ENCODE measurements at regions not wholly inside any gene's neighbourhood (a gene's known extent, or its start where the extent isn't known, plus 50 kb on each side); places are given as distances from the start of the nearest gene placed in this dataset.

DNA sequence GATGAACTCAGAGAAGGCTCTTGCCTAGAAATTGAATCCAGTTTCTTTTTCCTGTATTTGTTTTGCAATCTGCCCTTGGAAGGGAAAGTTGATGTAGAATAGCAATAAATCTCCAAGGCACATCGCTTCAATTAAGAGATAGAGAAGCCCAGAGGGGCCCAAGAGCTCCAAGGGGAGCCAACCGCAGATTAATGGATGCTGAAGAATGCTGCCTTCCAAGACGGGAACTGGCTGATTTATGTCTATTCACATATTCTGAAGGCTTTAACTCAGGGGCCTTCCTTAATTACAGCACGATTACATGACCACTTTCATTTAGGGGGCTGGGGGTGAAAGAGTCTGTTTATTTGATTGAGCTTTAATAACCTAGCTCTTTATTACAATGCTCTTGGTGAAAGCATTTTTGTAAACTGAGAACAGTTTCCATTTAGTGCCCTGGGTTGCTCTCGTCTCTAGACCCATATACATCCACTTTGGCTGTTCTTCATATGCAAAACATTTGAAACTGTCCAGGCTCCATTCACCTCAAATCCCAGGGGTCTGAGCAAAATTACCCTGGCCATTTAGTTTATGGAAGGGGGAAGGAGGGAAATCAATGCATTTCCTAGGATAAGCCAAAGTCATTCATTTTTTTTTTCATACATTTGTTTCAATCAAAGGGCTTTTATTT, 87.4 kb upstream of the CLDN14 start:
- no peak for TF ChIP-seq ZNF274 (IDR thresholded peaks at IDR 0.05; ENCODE audit: low read depth, low read length)
- no peak overlapping the region for H3K4me3 ChIP-seq (ENCODE audit: low read length)

GRCh38 chr21:36569511-36569910, 89.6 kb upstream of the CLDN14 start:
- no peak overlapping the region for H3K4me3 ChIP-seq (ENCODE audit: low read length)
- TF ChIP-seq ZNF274 (IDR thresholded peaks at IDR 0.05; ENCODE audit: low read depth, low read length) = no peak

DNA sequence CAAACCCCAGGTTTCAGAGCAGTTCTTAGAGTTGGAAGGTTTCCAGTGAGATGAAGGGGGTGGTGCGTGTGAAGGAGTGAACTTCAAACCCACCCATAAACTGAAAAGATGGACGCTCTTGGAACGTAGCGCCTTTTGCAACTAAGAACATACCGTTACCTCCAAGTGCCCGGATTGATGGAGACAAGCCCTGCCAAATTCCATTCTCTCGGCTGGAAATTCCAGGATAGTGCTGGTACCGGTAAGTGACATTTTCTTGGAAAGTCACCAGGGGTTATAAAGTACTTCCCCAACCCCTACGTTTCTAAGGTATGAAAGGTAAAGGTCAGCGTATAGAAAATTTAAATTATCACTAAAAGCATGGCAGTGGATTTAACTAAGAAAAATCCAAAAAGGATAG, 91.6 kb upstream of the CLDN14 start:
- TF ChIP-seq ZNF274 (IDR thresholded peaks at IDR 0.05; ENCODE audit: low read depth, low read length) = no peak
- no peak overlapping the region for H3K4me3 ChIP-seq (ENCODE audit: low read length)

- TF ChIP-seq ZNF274 (IDR thresholded peaks at IDR 0.05; ENCODE audit: low read depth, low read length) = no peak
- no peak overlapping the region for H3K4me3 ChIP-seq (ENCODE audit: low read length)
These were observed 92.1 kb upstream of the CLDN14 start for GRCh38 chr21:36572039-36572438.

DNA sequence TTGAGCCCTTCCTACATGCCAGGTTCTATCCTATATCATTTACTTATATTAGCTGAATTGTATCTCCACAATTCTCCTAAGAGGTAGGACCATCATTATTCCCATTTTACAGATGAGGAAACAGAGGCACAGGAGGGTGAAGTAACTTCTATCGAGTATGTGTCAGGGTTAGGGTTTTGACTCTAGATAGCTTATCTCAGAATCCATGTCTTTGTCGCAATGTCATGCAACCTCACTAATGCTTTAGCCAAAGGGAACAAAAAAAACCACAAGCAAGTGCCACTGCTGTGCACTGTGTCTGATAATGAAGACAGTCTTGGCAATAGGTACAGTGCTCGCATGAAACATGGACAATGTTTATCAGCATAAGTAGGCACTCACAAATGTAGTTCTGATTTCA, 95.4 kb upstream of the CLDN14 start:
- H3K4me3 ChIP-seq (ENCODE audit: low read length) = no peak overlapping the region
- TF ChIP-seq ZNF274 (IDR thresholded peaks at IDR 0.05; ENCODE audit: low read depth, low read length) = no peak

- TF ChIP-seq ZNF274 (IDR thresholded peaks at IDR 0.05; ENCODE audit: low read depth, low read length) = no peak
- H3K4me3 ChIP-seq (ENCODE audit: low read length) = no peak overlapping the region
These were observed 96.5 kb upstream of the CLDN14 start for GRCh38 chr21:36576441-36576840.

GRCh38 chr21:36579898-36580297, 100.0 kb upstream of the CLDN14 start:
- no peak overlapping the region for H3K4me3 ChIP-seq (ENCODE audit: low read length)
- TF ChIP-seq ZNF274 (IDR thresholded peaks at IDR 0.05; ENCODE audit: low read depth, low read length) = no peak

DNA sequence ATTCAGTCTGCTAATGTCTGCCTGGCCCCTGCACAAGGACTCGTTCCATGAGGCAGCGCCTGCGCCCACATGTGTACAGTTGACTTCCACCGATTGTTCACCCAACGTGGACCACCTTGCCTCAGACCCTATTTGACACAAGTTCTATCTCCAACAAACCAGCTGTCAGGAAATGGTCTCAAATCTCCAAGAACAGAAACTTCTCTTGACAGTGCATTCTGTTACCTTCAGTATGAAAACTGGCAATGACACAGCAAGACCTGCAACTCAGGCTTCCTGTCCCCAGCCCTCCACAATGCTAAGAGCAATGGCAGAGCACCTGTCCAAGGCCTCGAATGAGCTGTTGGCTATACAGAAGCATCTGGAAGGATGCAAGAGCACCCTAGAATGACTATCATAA, 102.3 kb upstream of the CLDN14 start:
- no peak overlapping the region for H3K4me3 ChIP-seq (ENCODE audit: low read length)
- no peak for TF ChIP-seq ZNF274 (IDR thresholded peaks at IDR 0.05; ENCODE audit: low read depth, low read length)

- no peak for TF ChIP-seq ZNF274 (IDR thresholded peaks at IDR 0.05; ENCODE audit: low read depth, low read length)
- no peak overlapping the region for H3K4me3 ChIP-seq (ENCODE audit: low read length)
These were observed 103.7 kb upstream of the CLDN14 start for GRCh38 chr21:36583591-36583990.

DNA sequence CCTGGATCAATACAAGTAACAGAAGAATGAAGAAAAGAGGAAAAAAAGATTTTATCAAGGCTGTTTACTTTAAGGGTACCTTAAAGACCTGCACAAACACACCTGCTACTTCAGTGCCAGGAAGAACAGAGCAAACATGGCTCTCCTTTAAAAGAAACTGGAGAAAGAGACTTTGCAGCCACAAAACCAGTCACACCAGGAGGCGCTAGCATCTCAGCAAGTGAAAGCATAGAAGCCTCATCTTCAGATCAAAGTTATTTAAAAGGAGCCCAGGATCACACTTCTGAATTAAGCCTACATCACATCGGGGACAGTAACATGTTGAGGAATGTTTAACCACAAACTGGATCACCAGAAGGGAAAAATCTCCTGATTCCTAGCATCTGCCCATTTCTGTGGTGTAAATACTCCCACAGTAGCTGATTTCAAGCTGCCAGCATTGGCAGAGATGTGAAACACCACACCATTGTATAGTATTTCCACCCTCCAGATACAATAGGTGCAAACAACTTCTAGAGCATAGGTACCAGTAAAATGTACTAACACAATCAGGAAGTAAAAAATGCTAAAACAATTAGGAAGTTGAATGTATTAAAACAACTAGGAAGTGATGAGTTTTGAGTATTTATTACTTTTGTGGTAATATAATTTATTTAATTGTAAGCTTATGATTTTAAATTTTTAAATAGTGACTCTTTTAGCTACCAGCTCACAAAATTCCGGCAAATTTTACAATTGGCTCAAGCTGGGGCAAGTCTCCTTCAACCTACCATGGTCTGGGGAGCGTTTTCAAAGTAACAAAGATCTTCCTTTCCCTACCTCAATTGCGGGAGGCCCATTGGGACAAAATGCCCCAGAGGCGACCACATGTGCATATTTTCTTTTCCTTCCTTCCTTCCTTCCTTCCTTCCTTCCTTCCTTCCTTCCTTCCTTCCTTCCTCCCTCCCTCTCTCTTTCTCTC, 105.3 kb upstream of the CLDN14 start:
- H3K4me3 ChIP-seq (ENCODE audit: low read length) = no peak overlapping the region
- TF ChIP-seq ZNF274 (IDR thresholded peaks at IDR 0.05; ENCODE audit: low read depth, low read length) = no peak

DNA sequence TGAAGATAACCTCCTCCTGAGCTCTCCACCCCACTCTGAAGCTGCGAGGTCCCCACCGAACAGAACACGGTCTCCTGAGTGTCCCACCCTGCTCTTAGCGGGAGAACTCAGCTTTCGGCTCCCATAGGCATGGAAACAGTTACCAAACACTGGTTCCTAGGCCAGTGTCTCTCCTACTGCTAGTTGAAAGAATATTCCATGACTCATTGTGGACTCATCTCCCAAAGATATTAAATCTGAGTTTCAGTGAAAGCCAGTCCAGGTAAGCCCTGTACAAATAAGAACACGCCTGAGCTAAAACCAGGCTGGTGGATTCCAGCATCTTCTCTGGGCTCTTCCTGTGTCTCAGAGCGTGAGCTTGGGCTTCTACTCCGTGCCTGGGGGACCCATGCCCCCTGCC, 107.5 kb upstream of the CLDN14 start:
- no peak overlapping the region for H3K4me3 ChIP-seq (ENCODE audit: low read length)
- no peak for TF ChIP-seq ZNF274 (IDR thresholded peaks at IDR 0.05; ENCODE audit: low read depth, low read length)

DNA sequence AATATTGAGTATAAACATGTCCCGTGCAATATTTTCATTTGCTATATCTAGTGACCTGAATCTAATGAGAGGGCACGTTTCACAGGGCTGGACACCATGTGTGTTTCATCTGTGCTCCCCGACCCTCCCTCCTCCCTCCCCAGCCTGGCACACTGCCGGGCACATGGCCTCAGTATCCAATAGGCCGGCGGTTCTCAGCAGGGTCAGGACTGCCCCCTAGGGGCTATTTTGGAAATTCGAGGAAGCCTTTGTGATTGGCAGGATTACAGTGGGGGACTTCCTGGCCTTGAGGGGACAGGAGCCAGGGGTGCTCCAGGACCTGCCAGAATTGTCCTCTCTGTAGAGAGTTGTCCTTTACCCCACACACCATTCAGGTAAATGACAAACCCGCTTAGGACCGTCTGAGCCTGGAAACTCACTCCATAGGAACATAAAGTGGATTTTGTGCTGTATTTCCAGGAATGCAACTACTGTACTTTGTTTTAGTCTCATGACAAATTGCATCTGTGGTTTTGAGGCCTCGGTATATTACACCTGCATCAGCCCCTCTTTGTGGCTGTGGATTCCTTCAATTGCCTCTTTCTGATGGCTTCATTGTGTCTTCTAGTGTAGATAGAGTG, 109.5 kb upstream of the SIM2 start:
- no peak overlapping the region for H3K4me3 ChIP-seq (ENCODE audit: low read length)
- TF ChIP-seq ZNF274 (IDR thresholded peaks at IDR 0.05; ENCODE audit: low read depth, low read length) = no peak

- H3K4me3 ChIP-seq (ENCODE audit: low read length) = no peak overlapping the region
- TF ChIP-seq ZNF274 (IDR thresholded peaks at IDR 0.05; ENCODE audit: low read depth, low read length) = no peak
These were observed 107.5 kb upstream of the SIM2 start for GRCh38 chr21:36591326-36591970.

GRCh38 chr21:36596174-36596573, 102.7 kb upstream of the SIM2 start:
- no peak overlapping the region for H3K4me3 ChIP-seq (ENCODE audit: low read length)
- no peak for TF ChIP-seq ZNF274 (IDR thresholded peaks at IDR 0.05; ENCODE audit: low read depth, low read length)
